Stomach smooth muscle (tissue), 2 donors: ENCODE measurements at regions not wholly inside any gene's neighbourhood (a gene's known extent, or its start where the extent isn't known, plus 50 kb on each side); places are given as distances from the start of the nearest gene placed in this dataset.
"Not testable (repeated sequence)": the region's sequence is repeated elsewhere in the genome, so short reads cannot be mapped to it uniquely, and the experiment has no call there.

Source experiments
- H3K27ac ChIP-seq: one replicate; pipeline ENCODE4 v1.7.0; 2013; ENCODE audit warnings: mild to moderate bottlenecking, low read length, inconsistent platforms
- H3K27me3 ChIP-seq, 2 donors: one replicate each; pipeline ENCODE4 v1.7.0; 2013; ENCODE audit warnings: low read length in 2 of 2; ENCODE audit not compliant: insufficient read depth in 2 of 2, control insufficient read depth in 1 of 2
- H3K36me3 ChIP-seq, 2 donors: one replicate each; pipeline ENCODE4 v1.7.0; 2013; ENCODE audit warnings: low read length in 2 of 2; ENCODE audit not compliant: control insufficient read depth in 2 of 2, insufficient read depth in 2 of 2
- H3K4me1 ChIP-seq: one replicate; pipeline ENCODE4 v1.7.0; 2013; ENCODE audit warnings: low read length; ENCODE audit not compliant: control insufficient read depth, insufficient read depth
- H3K4me3 ChIP-seq, 2 donors: one replicate each; pipeline ENCODE4 v1.7.0; 2013; ENCODE audit warnings: low read length in 2 of 2
- H3K9ac ChIP-seq, 2 donors: one replicate each; pipeline ENCODE4 v1.7.0; 2013; ENCODE audit warnings: low read length in 2 of 2, mild to moderate bottlenecking in 1 of 2
- H3K9me3 ChIP-seq, 2 donors: one replicate each; pipeline ENCODE4 v1.7.0; 2013; ENCODE audit warnings: low read length in 2 of 2; ENCODE audit not compliant: control insufficient read depth in 2 of 2
- donor health status: healthy.
- donor health status: Pancreatic carcinoma.

DNA sequence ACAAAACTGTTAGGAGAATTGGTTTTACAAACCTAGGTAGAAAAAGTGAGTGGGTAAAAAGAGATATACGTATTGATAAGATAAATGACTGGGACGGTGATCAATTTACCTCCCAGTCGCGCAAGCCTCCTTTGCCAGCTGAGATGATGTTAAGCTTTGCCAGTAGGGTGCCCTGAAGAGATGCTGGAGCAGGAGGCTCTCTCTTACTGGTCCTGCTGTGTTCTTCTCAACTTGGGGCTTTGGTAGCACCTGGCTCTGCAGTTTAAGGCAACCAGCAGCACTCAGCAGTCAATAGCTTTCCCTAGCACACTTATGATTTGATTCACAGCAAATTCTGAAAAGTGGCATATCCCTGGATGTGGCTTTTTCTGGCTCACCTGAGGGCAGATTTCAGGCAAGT is 1461.7 kb downstream of the ADGRL3 start:
- Histone ChIP-seq H3K27ac (no peak overlapping the region), H3K27me3 (no peaks in the 10 kb centered on the region), H3K9ac (no peak overlapping the region), H3K36me3 (no peaks in the 10 kb centered on the region), H3K9me3 (no peaks in the 10 kb centered on the region), H3K4me3 (no peak overlapping the region), H3K4me1 (no peaks in the 10 kb centered on the region)

DNA sequence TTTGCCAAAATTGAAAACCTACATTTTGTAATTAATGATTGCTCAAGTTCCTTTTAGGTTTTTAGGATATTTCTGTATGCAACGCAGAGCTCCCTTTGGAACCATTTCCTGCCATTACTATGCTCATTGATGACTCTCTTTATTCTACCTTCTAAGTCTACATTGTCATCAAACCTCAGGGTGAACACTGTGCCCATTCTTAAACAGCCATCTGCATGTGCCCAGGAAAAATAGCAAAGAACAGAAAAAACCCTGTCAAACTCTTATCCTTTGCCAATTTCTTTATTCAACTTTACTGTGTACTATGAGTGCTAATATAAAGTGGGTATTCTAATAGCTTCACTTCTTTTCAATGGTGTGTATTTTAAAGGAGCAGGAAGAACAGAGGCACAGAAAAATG is 1455.9 kb downstream of the ADGRL3 start:
- no peaks in the 10 kb centered on the region for H3K27me3 ChIP-seq
- H3K9me3 ChIP-seq = no peaks in the 10 kb centered on the region
- no peaks in the 10 kb centered on the region for H3K36me3 ChIP-seq
- no peak overlapping the region for H3K9ac ChIP-seq
- no peak overlapping the region for H3K27ac ChIP-seq
- H3K4me3 ChIP-seq = no peak overlapping the region
- H3K4me1 ChIP-seq = no peaks in the 10 kb centered on the region

DNA sequence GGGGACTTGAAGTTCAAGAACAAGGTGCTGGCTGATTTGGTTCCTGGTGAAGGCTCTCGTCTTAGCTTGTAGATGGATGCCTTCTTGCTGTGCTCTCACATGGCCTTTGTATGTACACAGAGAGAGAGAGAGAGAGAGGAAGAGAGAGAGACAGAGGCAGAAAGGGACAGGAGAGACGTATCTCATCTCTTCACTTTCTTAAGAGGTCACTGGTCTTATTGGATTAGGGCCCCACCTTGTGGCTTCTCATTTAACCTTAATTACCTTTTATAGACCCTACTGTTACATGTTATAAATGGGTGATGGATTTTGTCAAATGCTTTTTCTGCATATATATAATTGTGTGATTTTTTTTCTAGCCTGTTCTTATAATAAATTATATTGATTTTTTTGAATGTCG is 1444.2 kb downstream of the ADGRL3 start:
- Histone ChIP-seq H3K9me3 (no peaks in the 10 kb centered on the region), H3K27ac (no peak overlapping the region), H3K36me3 (no peaks in the 10 kb centered on the region), H3K4me3 (no peak overlapping the region), H3K4me1 (no peaks in the 10 kb centered on the region), H3K27me3 (no peaks in the 10 kb centered on the region), H3K9ac (no peak overlapping the region)

DNA sequence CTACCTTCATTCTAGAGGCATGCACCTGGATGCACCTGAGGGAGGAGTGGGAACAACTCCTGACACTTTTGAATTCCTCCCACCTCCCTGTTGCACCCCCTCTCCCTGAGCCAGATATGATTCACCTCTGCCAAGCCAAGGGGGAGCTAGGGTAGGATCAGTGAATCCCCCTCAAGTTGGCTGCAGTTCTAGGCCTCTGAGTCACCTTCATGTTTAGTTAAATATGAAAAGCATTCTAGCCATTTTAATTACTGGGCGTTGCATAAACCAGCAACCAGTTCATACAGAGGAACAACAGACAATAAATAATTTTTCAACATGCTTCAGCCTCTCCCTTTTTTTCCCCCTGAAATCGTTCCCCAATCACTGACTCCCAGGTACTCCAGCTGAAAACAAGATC is 1440.2 kb downstream of the ADGRL3 start:
- H3K4me3 ChIP-seq = no peak overlapping the region
- H3K9ac ChIP-seq = no peak overlapping the region
- H3K9me3 ChIP-seq = no peaks in the 10 kb centered on the region
- H3K36me3 ChIP-seq = no peaks in the 10 kb centered on the region
- no peak overlapping the region for H3K27ac ChIP-seq
- H3K27me3 ChIP-seq = no peaks in the 10 kb centered on the region
- H3K4me1 ChIP-seq = no peaks in the 10 kb centered on the region

DNA sequence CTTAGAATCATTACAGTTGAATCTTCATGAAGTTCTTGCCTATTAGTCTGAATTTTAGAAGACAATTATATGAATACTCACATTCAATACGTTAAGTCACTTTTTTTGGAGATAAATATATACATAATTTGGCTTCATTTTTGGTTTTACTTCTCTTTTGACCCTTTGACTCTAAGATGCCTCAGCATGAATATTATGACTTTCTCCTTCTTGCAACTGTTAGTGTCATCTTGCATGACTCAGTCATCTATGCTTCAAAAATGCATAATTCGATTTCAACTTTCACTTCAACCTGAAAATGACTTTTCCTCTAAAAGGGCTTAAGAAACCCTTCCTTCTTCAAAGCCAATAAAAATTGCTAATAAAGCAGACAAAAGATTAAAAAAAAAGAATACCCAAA is 1427.5 kb downstream of the ADGRL3 start:
- H3K4me1 ChIP-seq = no peaks in the 10 kb centered on the region
- no peak overlapping the region for H3K4me3 ChIP-seq
- no peak overlapping the region for H3K27ac ChIP-seq
- no peaks in the 10 kb centered on the region for H3K36me3 ChIP-seq
- H3K9ac ChIP-seq = no peak overlapping the region
- no peaks in the 10 kb centered on the region for H3K27me3 ChIP-seq
- no peaks in the 10 kb centered on the region for H3K9me3 ChIP-seq

DNA sequence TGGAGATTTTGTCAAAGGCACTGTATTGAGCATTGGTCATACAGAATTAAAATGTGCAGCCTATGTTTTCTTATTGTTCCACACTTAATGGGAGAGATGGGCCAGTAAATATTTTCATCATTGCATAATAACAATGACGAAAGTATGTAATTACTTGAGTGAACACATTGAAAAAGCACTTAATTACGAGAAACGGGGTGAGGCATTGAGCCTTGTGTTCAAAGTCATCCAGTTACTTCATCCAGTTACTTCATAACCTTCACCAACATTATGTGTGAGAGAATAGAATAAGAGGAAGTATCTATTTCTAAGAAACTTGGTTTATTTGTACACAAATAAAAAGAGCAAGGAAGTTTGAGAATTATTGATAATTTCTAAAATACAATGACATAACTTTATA is 1427.0 kb downstream of the ADGRL3 start:
- Histone ChIP-seq H3K9me3 (no peaks in the 10 kb centered on the region), H3K36me3 (no peaks in the 10 kb centered on the region), H3K27me3 (no peaks in the 10 kb centered on the region), H3K4me3 (no peak overlapping the region), H3K27ac (no peak overlapping the region), H3K9ac (no peak overlapping the region), H3K4me1 (no peaks in the 10 kb centered on the region)

DNA sequence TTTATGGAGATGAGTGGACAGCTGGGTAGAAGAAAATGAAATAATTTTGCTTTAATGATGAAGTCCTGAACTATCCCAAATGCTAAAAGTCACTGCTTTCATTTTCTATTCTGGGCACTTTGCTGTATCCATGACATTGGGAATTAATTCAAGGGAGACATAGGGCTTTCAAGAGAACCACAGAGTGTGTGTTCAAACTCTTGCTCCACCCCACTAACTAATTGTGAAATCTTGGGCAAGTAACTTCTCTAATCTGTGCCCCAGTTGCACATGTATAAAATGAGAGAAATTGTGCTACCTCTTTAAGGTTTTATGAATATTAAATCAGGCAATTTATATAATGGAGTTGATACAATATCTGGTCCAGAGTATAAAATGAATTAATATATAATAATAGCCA is 1422.0 kb downstream of the ADGRL3 start:
- H3K4me3 ChIP-seq = no peak overlapping the region
- H3K9me3 ChIP-seq = no peaks in the 10 kb centered on the region
- no peaks in the 10 kb centered on the region for H3K27me3 ChIP-seq
- H3K27ac ChIP-seq = no peak overlapping the region
- H3K36me3 ChIP-seq = no peaks in the 10 kb centered on the region
- H3K4me1 ChIP-seq = no peaks in the 10 kb centered on the region
- H3K9ac ChIP-seq = no peak overlapping the region

DNA sequence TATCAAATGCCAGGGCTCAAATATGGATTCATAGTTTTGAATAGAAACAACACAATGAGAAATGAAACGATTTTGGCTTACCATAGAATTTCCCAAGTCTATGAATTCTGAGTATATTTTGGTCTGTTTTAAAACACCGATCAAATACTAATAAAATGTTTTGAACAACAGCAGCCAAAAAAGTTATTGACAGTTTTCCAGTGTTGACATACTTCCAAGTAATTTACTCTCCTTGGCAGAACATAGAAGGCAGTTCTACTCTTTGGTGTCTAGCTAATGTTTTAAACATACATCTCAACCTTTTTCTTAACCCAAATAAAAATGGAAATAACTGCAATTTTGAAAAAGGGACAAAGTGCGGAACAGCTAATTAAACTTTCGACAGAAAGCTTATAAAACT is 1419.8 kb downstream of the ADGRL3 start:
- no peak overlapping the region for H3K9ac ChIP-seq
- no peaks in the 10 kb centered on the region for H3K36me3 ChIP-seq
- no peaks in the 10 kb centered on the region for H3K4me1 ChIP-seq
- H3K9me3 ChIP-seq = no peaks in the 10 kb centered on the region
- H3K4me3 ChIP-seq = no peak overlapping the region
- H3K27me3 ChIP-seq = no peaks in the 10 kb centered on the region
- H3K27ac ChIP-seq = no peak overlapping the region

DNA sequence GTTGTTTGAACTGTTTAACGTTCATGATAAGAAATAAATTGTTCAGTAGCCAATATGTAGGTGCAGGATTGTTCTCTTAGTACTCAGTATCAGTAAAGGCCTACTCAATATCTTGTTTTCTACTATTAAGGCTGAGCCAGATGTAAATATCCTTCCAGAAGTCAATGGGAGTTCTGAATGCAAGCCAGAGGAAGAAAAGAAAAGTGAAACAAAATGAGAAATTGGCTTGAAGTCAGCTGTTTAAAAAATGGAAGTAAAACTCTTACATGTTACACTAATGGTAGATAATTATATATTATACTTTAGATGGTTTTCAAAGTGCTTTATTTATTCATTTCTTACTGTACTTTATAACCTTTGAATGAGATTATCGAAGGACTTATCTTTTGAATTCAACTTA is 1417.9 kb downstream of the ADGRL3 start:
- Histone ChIP-seq H3K4me1 (no peaks in the 10 kb centered on the region), H3K9me3 (no peaks in the 10 kb centered on the region), H3K27ac (no peak overlapping the region), H3K27me3 (no peaks in the 10 kb centered on the region), H3K36me3 (no peaks in the 10 kb centered on the region), H3K9ac (no peak overlapping the region), H3K4me3 (no peak overlapping the region)

DNA sequence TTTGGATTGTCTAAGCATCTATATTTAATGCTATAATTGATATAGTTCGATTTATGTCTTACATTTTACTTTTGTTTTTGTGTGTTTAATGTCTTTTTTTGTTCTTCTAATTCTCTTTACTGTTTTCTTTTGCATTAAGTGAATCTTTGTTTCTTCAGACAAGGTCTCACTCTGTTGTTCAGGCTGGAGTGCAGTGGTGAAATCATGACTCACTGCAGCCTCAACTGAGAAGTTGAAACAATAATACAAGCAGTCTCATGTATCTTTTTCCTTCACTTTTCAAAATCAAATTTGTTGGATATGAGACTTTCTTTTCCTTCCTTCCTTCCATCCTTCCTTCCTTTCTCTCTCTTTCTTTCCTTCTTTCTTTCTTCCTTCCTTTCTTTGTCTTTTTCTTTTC is 1401.6 kb downstream of the ADGRL3 start:
- Histone ChIP-seq H3K27ac (no peak overlapping the region), H3K9ac (no peak overlapping the region), H3K4me3 (no peak overlapping the region), H3K36me3 (no peaks in the 10 kb centered on the region), H3K9me3 (no peaks in the 10 kb centered on the region), H3K27me3 (no peaks in the 10 kb centered on the region), H3K4me1 (no peaks in the 10 kb centered on the region)

DNA sequence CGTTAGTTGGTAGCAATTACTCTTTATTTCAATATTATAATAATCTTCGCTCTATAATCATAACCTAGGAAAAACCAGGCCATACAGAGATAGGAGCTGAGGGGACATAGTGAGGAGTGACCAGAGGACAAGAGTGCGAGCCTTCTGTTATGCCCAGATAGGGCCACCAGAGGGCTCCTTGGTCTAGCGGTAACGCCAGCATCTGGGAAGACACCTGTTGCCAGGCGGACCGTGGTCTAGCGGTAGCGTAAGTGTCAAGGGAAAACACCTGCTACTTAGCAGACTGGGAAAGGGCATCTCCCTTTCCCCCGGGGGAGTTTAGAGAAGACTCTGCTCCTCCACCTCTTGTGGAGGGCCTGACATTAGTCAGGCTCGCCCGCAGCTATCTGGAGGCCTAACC is 1395.1 kb downstream of the ADGRL3 start:
- not testable (repeated sequence) for H3K9ac ChIP-seq, H3K4me3 ChIP-seq, H3K27me3 ChIP-seq, H3K9me3 ChIP-seq, H3K27ac ChIP-seq, H3K4me1 ChIP-seq, H3K36me3 ChIP-seq

DNA sequence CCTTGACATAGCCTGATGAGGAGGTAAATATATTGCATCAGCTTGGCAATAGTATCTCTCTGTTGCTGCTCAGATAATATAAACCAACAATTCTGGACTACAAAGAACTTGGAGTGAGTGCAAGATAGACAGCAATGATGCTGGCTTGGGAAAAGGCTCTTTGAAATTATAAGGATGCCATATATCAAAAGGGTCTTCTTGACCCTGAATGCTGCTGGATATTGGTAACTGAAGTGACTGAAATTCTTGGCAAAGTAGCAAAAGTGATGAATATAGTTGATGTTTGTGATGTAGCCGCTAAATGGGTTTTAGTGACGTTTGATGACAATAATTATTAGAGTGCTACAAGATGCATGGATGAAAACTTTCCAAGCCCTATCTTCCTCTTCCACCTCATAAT is 1391.6 kb downstream of the ADGRL3 start:
- Histone ChIP-seq H3K9ac (no peak overlapping the region), H3K27ac (no peak overlapping the region), H3K27me3 (no peaks in the 10 kb centered on the region), H3K4me3 (no peak overlapping the region), H3K9me3 (no peaks in the 10 kb centered on the region), H3K36me3 (no peaks in the 10 kb centered on the region), H3K4me1 (no peaks in the 10 kb centered on the region)
